ENCODE measurements at regions not wholly inside any gene's neighbourhood (a gene's known extent, or its start where the extent isn't known, plus 50 kb on each side); places are given as distances from the start of the nearest gene placed in this dataset.

GRCh38 chr5:102031711-102032110 lies 264.4 kb downstream of the SLCO4C1 start:
- TF ChIP-seq CTCF (conservative IDR thresholded peaks at IDR 0.05; ENCODE audit: low read depth in 2 of 2) (no peak), EZH2 (IDR thresholded peaks at IDR 0.05; ENCODE audit: low read depth, unreplicated experiment) (no peak), EZH2phosphoT487 (IDR thresholded peaks at IDR 0.05; ENCODE audit: unreplicated experiment) (no peak), POLR2AphosphoS5 (IDR thresholded peaks at IDR 0.05; ENCODE audit: low read depth) (no peak), JUNB (IDR thresholded peaks at IDR 0.05; ENCODE audit: unreplicated experiment) (no peak)
